ENCODE measurements at regions not wholly inside any gene's neighbourhood (a gene's known extent, or its start where the extent isn't known, plus 50 kb on each side); places are given as distances from the start of the nearest gene placed in this dataset.
"Not testable (repeated sequence)": the region's sequence is repeated elsewhere in the genome, so short reads cannot be mapped to it uniquely, and the experiment has no call there.

- DNase-seq, result no peak
These were observed 194.3 kb upstream of the CLNK start for GRCh38 chr4:10878861-10879260.

- DNase-seq, result no peak
These were observed 192.5 kb upstream of the CLNK start for GRCh38 chr4:10877076-10877475.

- no peak for DNase-seq
These were observed 190.7 kb upstream of the CLNK start for GRCh38 chr4:10875144-10875799.

DNA sequence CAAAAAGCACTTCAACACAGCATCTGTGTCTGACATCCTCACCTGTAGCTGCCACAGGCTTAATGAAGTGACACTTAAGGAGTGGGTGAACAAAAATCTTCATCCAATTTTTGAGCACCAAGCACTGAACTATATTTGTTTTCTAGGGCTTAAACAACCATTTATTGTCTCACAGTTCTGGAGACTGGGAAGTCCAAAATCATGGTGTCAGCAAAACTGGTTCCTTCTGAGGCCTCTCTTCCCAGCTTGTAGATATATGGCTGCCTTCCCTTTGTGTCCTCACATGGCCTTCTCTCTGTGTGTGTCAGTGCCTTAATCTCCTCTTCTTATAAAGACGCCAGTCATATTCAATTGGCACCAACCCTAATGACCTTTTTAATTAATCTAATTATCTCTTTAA is 189.2 kb upstream of the CLNK start:
- DNase-seq, result no peak

DNA sequence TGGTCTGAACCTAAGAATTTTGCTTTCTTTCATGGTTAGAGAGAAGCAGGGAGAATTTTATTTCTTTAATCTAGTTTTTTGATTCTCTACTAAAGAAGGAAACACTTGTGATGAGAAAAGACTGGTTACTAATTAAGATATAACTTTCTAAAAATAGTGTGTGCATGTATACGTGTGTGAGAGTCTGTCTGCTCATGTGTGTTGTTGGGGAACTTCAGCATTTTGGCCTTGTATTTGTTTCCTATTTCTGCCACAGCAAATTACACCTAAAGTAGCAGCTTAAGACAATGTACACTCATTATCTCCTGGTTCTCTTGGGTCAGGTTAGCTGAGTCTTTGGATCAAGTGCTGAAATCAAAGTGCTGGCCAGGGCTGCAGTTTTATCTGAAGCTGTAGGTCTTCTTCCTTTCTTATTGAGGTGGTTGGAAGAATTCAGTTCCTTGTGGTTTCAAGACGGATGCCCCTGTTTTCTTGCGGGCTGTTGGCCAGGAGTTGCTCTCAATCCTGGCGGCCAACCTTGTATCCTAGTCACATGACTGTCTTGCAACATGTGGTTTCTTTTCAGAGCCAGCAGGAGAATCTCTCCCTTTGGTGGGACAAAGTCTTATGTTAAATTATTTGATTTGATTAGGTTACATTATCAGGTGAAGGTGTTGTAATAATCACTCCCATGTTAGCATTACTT is 188.4 kb upstream of the CLNK start:
- no peak for DNase-seq

GRCh38 chr4:10866666-10867065 is 182.1 kb upstream of the CLNK start:
- DNase-seq, result no peak

DNA sequence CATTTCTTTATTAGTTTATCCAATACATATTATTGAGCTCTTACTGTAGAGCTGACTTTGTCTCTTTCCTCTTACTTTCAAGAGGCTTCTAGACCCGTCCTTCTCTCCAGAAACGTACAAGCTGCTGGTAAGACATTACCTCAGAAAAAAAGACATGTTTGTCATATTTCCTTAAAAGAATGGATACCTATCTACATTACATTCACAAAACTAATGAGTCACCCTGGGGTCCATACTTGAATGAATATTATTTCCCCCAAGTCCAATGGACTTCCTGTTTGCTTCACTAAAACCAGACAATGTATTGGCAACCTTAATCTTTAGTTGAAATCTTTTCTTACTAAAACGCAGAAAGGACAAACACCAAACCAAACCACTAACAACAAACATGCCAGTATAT is 176.5 kb upstream of the CLNK start:
- DNase-seq, result no peak

- no peak for DNase-seq
These were observed 171.8 kb upstream of the CLNK start for GRCh38 chr4:10856271-10856782.

DNA sequence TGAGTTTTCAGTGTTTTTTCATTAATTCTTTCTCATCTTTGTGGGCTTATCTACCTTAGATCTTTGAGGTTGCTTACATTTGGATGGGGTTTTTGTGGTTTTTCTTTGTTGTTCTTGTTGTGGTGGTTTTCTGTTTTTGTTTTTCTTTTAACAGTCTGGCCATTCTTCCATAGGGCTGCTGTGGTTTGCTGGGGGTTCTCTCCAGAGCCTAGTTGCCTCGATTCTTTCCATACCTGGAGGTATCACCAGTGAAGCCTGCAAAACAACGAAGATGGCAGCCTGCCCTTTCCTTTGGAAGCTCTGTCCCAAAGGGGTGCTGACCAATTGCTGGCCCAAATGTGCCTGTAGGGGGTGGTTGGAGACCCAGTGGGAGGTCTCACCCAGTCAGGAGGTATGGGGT is 168.6 kb upstream of the CLNK start:
- no peak for DNase-seq

DNA sequence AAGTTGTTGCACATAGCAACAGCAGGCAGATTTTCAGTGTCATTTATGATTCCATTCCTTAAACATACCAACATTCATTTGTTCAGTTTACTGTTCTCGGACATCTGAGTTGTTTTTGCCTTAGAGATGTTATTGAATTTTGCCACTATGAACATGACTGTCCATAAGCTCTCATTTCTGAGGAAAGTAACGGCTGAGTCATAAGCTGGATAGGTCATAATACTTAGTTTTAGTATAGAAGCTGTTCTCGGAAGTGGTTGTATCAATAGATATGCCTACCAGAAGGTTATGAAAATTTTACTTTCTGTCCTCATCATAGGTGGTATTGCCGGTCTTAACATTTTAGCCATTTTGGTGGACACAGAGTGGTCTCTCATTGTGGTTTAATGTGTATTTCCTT is 157.1 kb upstream of the CLNK start:
- DNase-seq, result no peak

GRCh38 chr4:10837151-10837550 is 152.6 kb upstream of the CLNK start:
- no peak for DNase-seq

GRCh38 chr4:10832806-10833628 is 148.4 kb upstream of the CLNK start:
- DNase-seq, result no peak

- no peak for DNase-seq
These were observed 147.3 kb upstream of the CLNK start for GRCh38 chr4:10831727-10832408.

DNA sequence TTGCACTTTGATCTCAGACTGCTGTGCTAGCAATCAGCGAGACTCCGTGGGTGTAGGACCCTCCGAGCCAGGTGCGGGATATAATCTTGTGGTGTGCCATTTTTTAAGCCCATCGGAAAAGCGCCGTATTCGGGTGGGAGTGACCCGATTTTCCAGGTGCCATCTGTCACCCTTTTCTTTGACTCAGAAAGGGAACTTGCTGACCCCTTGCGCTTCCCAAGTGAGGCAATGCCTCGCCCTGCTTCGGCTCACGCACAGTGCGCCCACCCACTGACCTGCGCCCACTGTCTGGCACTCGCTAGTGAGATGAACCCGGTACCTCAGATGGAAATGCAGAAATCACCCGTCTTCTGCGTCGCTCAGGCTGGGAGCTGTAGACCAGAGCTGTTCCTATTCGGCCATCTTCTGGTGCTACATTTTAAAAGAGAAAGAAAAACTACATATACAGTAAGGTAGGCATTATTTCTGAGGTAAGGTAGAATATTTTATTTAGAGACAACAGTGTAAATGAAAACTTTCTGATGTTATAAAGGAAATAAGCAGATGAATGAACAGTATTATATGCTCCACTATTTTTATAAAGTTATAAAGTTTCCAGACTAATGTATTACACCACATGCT is 144.5 kb upstream of the CLNK start:
- DNase-seq, result not testable (repeated sequence)

- DNase-seq, result no peak
These were observed 137.3 kb upstream of the CLNK start for GRCh38 chr4:10821826-10822225.

DNA sequence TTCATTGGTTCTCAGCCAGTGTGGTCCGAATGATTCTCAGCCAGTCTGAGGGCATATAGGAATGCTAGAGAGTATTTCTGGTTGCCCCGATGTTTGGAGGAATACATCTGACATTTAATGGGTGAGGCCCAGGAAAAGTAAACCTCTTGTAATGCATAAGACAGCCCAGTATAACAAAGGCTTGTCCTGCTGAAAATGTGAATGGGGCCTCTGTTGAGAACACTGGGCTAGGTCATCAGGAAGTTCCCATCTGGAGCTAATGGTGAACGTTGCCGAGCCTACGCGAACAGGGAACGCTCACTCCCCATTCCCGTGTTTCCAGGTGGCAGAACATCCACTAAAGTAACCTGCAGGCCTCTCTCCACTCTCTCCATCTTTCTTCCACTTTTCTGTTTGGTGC is 132.0 kb upstream of the CLNK start:
- no peak for DNase-seq

DNA sequence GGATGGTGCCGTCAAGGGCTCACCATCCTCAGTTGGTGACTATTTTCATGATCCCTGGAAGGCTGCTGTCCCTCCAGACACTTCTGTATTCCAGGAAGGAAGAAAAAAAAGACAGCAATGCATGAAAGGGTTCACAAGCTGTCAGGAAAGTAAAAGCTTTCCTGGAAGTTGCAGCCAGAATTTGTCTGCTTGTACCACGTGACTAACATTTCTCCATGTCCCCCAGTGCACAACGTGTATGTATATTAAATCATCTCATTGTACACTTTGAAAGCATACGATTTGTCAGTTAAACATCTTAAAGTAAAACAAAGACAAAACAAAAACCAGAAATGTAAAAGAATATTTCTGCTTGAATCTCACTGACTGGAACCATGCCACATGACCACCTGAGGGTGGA is 127.4 kb upstream of the CLNK start:
- DNase-seq, result no peak

DNA sequence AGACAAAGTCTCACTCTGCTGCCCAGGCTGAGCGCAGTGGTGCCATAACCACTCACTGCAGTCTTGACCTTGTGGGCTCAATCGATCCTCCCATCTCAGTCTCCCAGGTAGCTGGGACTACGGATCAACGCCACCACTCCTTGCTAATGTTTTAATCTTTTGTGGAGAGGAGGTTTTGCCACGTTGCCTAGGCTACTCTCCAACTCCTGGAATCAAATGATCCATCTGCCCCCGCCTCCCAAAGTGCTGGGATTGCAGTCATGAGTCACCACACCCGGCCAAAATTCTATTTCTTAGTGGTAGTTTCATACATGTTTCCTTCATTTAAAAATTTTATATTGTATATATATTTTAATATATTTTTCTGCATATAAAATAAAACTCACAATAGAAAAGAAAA is 125.8 kb upstream of the CLNK start:
- DNase-seq, result no peak

- DNase-seq, result no peak
These were observed 125.3 kb upstream of the CLNK start for GRCh38 chr4:10809905-10810304.

DNA sequence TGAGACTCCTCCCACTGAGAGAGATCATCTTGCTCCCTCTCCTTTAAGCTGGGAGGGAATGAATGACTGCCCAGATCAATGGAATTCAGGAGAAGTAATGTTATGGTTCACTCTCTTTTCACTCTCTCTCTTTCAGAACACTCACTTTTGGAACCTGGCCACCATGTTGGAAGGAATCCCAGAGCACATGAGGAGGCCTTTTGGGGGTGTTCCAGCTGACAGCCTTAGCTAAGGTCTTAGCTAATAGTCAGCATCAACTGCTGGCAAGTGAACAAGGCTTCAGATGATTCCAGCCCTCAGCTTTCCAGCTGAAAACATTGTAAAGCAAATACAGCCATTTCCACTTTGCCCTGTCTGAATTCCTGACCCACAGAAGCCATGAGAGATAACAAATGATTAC is 124.0 kb upstream of the CLNK start:
- DNase-seq, result no peak

DNA sequence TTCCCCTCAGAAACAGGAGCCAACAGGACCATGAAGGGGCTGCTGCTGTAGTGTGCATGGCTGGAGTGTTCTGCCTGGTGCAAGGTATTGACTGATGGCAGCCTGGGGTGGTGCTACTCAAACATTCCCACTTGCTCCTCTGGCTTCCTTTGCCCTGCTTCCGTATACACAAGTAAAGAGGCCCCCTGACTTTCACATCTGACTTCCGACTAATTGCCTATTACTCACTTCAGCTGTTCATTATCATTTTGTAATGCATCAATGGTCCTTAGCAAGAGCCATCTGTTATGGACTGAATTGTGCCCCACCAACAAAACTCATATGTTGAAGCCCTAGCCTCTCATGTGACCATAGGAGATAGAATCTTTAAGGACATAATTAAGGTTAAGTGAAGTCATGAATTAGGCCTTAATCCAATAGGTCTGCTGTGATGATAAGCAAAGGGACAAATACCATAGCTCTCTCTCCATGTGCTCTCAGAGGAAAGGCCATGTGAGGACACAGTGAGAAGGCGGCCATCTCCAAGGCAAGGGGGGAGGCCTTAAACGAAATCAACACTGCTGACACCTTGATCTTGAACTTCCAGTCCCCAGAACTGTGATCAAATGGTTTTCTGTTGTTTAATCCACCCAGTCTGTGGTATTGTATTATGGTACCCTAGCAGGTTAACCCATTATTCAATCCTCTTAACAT is 122.5 kb upstream of the CLNK start:
- DNase-seq, result no peak

- peak; percentile 7 for DNase-seq
These were observed 119.3 kb upstream of the CLNK start for GRCh38 chr4:10803713-10804343.
